Hepatocyte (in vitro differentiated cells): ENCODE measurements at regions not wholly inside any gene's neighbourhood (a gene's known extent, or its start where the extent isn't known, plus 50 kb on each side); places are given as distances from the start of the nearest gene placed in this dataset.

Source experiments
- DNase-seq: peaks from one replicate; pipeline ENCODE4 v3.0.0-alpha.2; 2016; ENCODE audit warnings: low spot score
- H2AFZ ChIP-seq: fragments of 200-600 bp; sonication (generic); 2 replicates; pipeline ENCODE4 v1.6.0; 2016; ENCODE audit warnings: antibody characterized with exemption, mild to moderate bottlenecking
- H3K27ac ChIP-seq: fragments of 200-600 bp; sonication (generic); 2 replicates; pipeline ENCODE4 v1.5.1; 2016; ENCODE audit warnings: mild to moderate bottlenecking
- H3K27me3 ChIP-seq: fragments of 200-600 bp; sonication (generic); 2 replicates; pipeline ENCODE4 v1.6.1; 2016
- H3K36me3 ChIP-seq: fragments of 200-600 bp; sonication (generic); replicated peaks from 2 replicates; pipeline ENCODE4 v1.5.1; 2016; ENCODE audit warnings: low read depth; ENCODE audit not compliant: insufficient read depth
- H3K4me1 ChIP-seq: fragments of 200-600 bp; sonication (generic); 2 replicates; pipeline ENCODE4 v1.5.1; 2016; ENCODE audit warnings: mild to moderate bottlenecking, moderate library complexity; ENCODE audit not compliant: insufficient read depth
- H3K4me2 ChIP-seq: fragments of 200-600 bp; sonication (generic); 2 replicates; pipeline ENCODE4 v1.6.0; 2016
- H3K4me3 ChIP-seq: fragments of 200-600 bp; sonication (generic); 2 replicates; pipeline ENCODE4 v1.5.1; 2016; ENCODE audit warnings: mild to moderate bottlenecking
- H3K79me2 ChIP-seq: fragments of 200-600 bp; sonication (generic); 2 replicates; pipeline ENCODE4 v1.6.0; 2017; ENCODE audit warnings: mild to moderate bottlenecking
- H3K9me2 ChIP-seq: fragments of 200-600 bp; sonication (generic); replicated peaks from 2 replicates; pipeline ENCODE4 v1.6.0; 2017; ENCODE audit warnings: mild to moderate bottlenecking; ENCODE audit not compliant: insufficient read depth
- H3K9me3 ChIP-seq: fragments of 200-600 bp; sonication (generic); 2 replicates; pipeline ENCODE4 v1.5.1; 2016; ENCODE audit warnings: low read depth, mild to moderate bottlenecking
- H4K20me1 ChIP-seq: fragments of 200-600 bp; sonication (generic); 2 replicates; pipeline ENCODE4 v1.6.0; 2016; ENCODE audit warnings: mild to moderate bottlenecking; ENCODE audit not compliant: insufficient read depth, poor library complexity, severe bottlenecking
- CTCF ChIP-seq: fragments of 200-600 bp; sonication (generic); IDR thresholded peaks from 2 replicates; pipeline ENCODE4 v1.5.1; 2016; ENCODE audit warnings: antibody characterized with exemption, mild to moderate bottlenecking; ENCODE audit not compliant: poor library complexity
- EZH2 ChIP-seq: fragments of 200-600 bp; sonication (generic); IDR thresholded peaks from 2 replicates; pipeline ENCODE4 v1.6.1; 2016; ENCODE audit warnings: antibody characterized with exemption, mild to moderate bottlenecking, borderline replicate concordance
- EZH2phosphoT487 ChIP-seq: fragments of 200-600 bp; sonication (generic); IDR thresholded peaks from one replicate; pipeline ENCODE4 v1.6.1; 2018; ENCODE audit warnings: antibody characterized with exemption, mild to moderate bottlenecking, low read depth, moderate library complexity; ENCODE audit not compliant: unreplicated experiment, severe bottlenecking
- WGBS: methylation state at CpG from one replicate; pipeline ENCODE4 v1.1.6; 2016; ENCODE audit warnings: low lambda C conversion rate; ENCODE audit errors: missing lambda C conversion rate; 5-methylcytosine and 5-hydroxymethylcytosine counted together

GRCh38 chr2:7847321-7847720, 834.5 kb upstream of the ID2 start:
- Histone ChIP-seq H3K27ac (peak overlapping the region; percentile 47), H3K36me3 (no peaks in the 10 kb centered on the region), H4K20me1 (no peaks in the 10 kb centered on the region), H3K9me2 (no peaks in the 10 kb centered on the region), H3K79me2 (no peaks in the 10 kb centered on the region), H3K9me3 (no peaks in the 10 kb centered on the region), H3K4me1 (peaks cover 9% of the 10 kb centered on the region), H3K4me2 (no peak overlapping the region), H2AFZ (no peak overlapping the region), H3K4me3 (no peak overlapping the region), H3K27me3 (no peaks in the 10 kb centered on the region)
- WGBS: 82% methylated on average over 4 of the region's 4 CpGs
- no peak for DNase-seq
- TF ChIP-seq EZH2phosphoT487 (no peak), CTCF (no peak), EZH2 (no peak)

- H3K9me2 ChIP-seq: no peaks in the 10 kb centered on the region
- H3K79me2 ChIP-seq: no peaks in the 10 kb centered on the region
- H3K4me3 ChIP-seq: no peak overlapping the region
- H2AFZ ChIP-seq: no peak overlapping the region
- no peak for DNase-seq
- H3K4me1 ChIP-seq: peaks cover 9% of the 10 kb centered on the region
- H3K36me3 ChIP-seq: no peaks in the 10 kb centered on the region
- H3K4me2 ChIP-seq: no peak overlapping the region
- 83% methylated on average over 1 of the region's 1 CpG for WGBS
- no peaks in the 10 kb centered on the region for H4K20me1 ChIP-seq
- H3K27me3 ChIP-seq: no peaks in the 10 kb centered on the region
- no peaks in the 10 kb centered on the region for H3K9me3 ChIP-seq
- no peak overlapping the region for H3K27ac ChIP-seq
- TF ChIP-seq EZH2phosphoT487: no peak
- TF ChIP-seq CTCF: no peak
- TF ChIP-seq EZH2: no peak
Observed at GRCh38 chr2:7849027-7849426, 832.8 kb upstream of the ID2 start.

- Histone ChIP-seq H4K20me1 (no peaks in the 10 kb centered on the region), H3K4me3 (no peak overlapping the region), H3K27me3 (no peaks in the 10 kb centered on the region), H3K4me2 (no peak overlapping the region), H3K9me3 (no peaks in the 10 kb centered on the region), H3K4me1 (peaks cover 9% of the 10 kb centered on the region), H3K79me2 (no peaks in the 10 kb centered on the region), H2AFZ (no peak overlapping the region), H3K36me3 (no peaks in the 10 kb centered on the region), H3K9me2 (no peaks in the 10 kb centered on the region), H3K27ac (no peak overlapping the region)
- 91% methylated on average over 5 of the region's 5 CpGs for WGBS
- TF ChIP-seq EZH2 (no peak), EZH2phosphoT487 (no peak), CTCF (no peak)
- DNase-seq: no peak
Observed at GRCh38 chr2:7849531-7849930, 832.3 kb upstream of the ID2 start.

GRCh38 chr2:7852546-7852945, 829.3 kb upstream of the ID2 start:
- H3K27me3 ChIP-seq: no peaks in the 10 kb centered on the region
- peaks cover 3% of the 10 kb centered on the region for H3K4me1 ChIP-seq
- H3K9me3 ChIP-seq: no peaks in the 10 kb centered on the region
- H3K9me2 ChIP-seq: no peaks in the 10 kb centered on the region
- no peak overlapping the region for H3K27ac ChIP-seq
- WGBS: 73% methylated on average over 2 of the region's 2 CpGs
- no peak overlapping the region for H3K4me2 ChIP-seq
- H3K4me3 ChIP-seq: no peak overlapping the region
- H4K20me1 ChIP-seq: no peaks in the 10 kb centered on the region
- no peaks in the 10 kb centered on the region for H3K36me3 ChIP-seq
- no peak overlapping the region for H2AFZ ChIP-seq
- no peak for DNase-seq
- TF ChIP-seq EZH2phosphoT487 (no peak), EZH2 (no peak), CTCF (no peak)
- no peaks in the 10 kb centered on the region for H3K79me2 ChIP-seq
